SU-DHL-6 (cell line): ENCODE measurements at regions not wholly inside any gene's neighbourhood (a gene's known extent, or its start where the extent isn't known, plus 50 kb on each side); places are given as distances from the start of the nearest gene placed in this dataset.

Experiments used
- H2AFZ ChIP-seq: fragments of 200-600 bp; sonication (generic); 2 replicates; pipeline ENCODE4 v1.6.1; 2014; ENCODE audit warnings: low read depth, mild to moderate bottlenecking, moderate library complexity, mixed read lengths, antibody characterized with exemption, low read length; ENCODE audit not compliant: severe bottlenecking
- H3F3A ChIP-seq: fragments of 200-600 bp; shearing (Covaris generic); 2 replicates; pipeline ENCODE4 v1.6.0; 2016; ENCODE audit warnings: antibody characterized with exemption, mild to moderate bottlenecking; ENCODE audit not compliant: insufficient read depth
- H3K27ac ChIP-seq: fragments of 200-600 bp; sonication (generic); 2 replicates; pipeline ENCODE4 v1.5.1; 2016; ENCODE audit warnings: low read depth, mild to moderate bottlenecking, low read length, moderate library complexity, mixed read lengths
- H3K27me3 ChIP-seq: fragments of 200-600 bp; sonication (generic), shearing (Covaris generic); 2 replicates; pipeline ENCODE4 v1.6.0; 2014; ENCODE audit warnings: mild to moderate bottlenecking, low read length
- H3K36me3 ChIP-seq: fragments of 200-600 bp; sonication (generic); 2 replicates; pipeline ENCODE4 v1.6.1; 2014; ENCODE audit warnings: mild to moderate bottlenecking, low read length, mixed read lengths
- H3K4me2 ChIP-seq: fragments of 300-600, 200-600 bp; shearing (Covaris generic), sonication (generic); 2 replicates; pipeline ENCODE4 v1.6.0; 2014; ENCODE audit warnings: low read length, low read depth, mild to moderate bottlenecking; ENCODE audit not compliant: poor library complexity, severe bottlenecking
- H3K4me3 ChIP-seq: fragments of 200-600 bp; sonication (generic); 2 replicates; pipeline ENCODE4 v1.5.1; 2014; ENCODE audit warnings: antibody characterized with exemption, low read length, mild to moderate bottlenecking, mixed read lengths; ENCODE audit not compliant: insufficient read depth, poor library complexity, severe bottlenecking
- H3K79me2 ChIP-seq: fragments of 200-600 bp; sonication (generic); 2 replicates; pipeline ENCODE4 v1.6.1; 2014; ENCODE audit warnings: mild to moderate bottlenecking, low read length, moderate library complexity; ENCODE audit not compliant: insufficient read depth
- H3K9ac ChIP-seq: fragments of 200-600 bp; sonication (generic); 2 replicates; pipeline ENCODE4 v1.7.0; 2014; ENCODE audit warnings: mild to moderate bottlenecking, low read length
- H3K9me2 ChIP-seq: fragments of 200-600 bp; sonication (generic); replicated peaks from 2 replicates; pipeline ENCODE4 v1.6.1; 2014; ENCODE audit warnings: low read length; ENCODE audit not compliant: insufficient read depth
- H3K9me3 ChIP-seq: fragments of 200-600 bp; sonication (generic); 2 replicates; pipeline ENCODE4 v1.6.1; 2014; ENCODE audit warnings: low read length, mixed read lengths; ENCODE audit not compliant: insufficient read depth
- H4K20me1 ChIP-seq: fragments of 200-600 bp; sonication (generic); 2 replicates; pipeline ENCODE4 v1.6.1; 2014; ENCODE audit warnings: low read depth, mild to moderate bottlenecking, antibody characterized with exemption, low read length, moderate library complexity, mixed read lengths
- EZH2phosphoT487 ChIP-seq: fragments of 200-600 bp; sonication (generic), shearing (Covaris generic); conservative IDR thresholded peaks from 2 replicates; pipeline ENCODE4 v1.6.1; 2018; ENCODE audit warnings: mild to moderate bottlenecking, antibody characterized with exemption, low read length, moderate library complexity, mixed read lengths
- TF ChIP-seq, protein P1 (sequence below): fragments of 200-600 bp; sonication (generic); IDR thresholded peaks from one replicate; pipeline ENCODE4 v1.5.1; 2017; ENCODE audit warnings: antibody characterized with exemption, mild to moderate bottlenecking, low read length, moderate library complexity; ENCODE audit not compliant: insufficient read depth, poor library complexity, severe bottlenecking

DNA sequence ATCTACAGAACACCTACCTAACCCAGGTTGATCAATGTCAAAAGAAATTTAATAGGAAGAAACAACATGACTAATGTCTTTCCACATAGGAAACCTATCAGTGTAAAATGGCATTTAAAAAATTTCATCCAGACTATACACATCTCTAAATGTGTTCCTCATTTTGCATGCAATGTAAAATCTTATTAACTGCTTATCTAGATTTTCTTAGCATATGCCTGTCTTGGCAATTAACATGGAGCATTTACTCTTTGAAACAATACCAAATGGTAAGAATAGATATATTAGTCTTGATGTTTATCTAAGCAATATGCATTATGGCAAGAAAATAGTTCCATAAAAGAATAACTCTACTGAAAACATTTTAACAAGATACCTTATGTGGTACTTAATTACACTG is 199.8 kb downstream of the TRAM1L1 start:
- Histone ChIP-seq H3F3A (no peaks in the 10 kb centered on the region), H3K9me2 (no peaks in the 10 kb centered on the region), H3K4me2 (no peak overlapping the region), H3K9me3 (no peaks in the 10 kb centered on the region), H3K79me2 (no peaks in the 10 kb centered on the region), H3K4me3 (no peak overlapping the region), H3K36me3 (no peaks in the 10 kb centered on the region), H3K27me3 (no peaks in the 10 kb centered on the region), H3K9ac (no peak overlapping the region), H4K20me1 (no peaks in the 10 kb centered on the region), H2AFZ (no peak overlapping the region), H3K27ac (no peak overlapping the region)
- TF ChIP-seq, protein P1, sequence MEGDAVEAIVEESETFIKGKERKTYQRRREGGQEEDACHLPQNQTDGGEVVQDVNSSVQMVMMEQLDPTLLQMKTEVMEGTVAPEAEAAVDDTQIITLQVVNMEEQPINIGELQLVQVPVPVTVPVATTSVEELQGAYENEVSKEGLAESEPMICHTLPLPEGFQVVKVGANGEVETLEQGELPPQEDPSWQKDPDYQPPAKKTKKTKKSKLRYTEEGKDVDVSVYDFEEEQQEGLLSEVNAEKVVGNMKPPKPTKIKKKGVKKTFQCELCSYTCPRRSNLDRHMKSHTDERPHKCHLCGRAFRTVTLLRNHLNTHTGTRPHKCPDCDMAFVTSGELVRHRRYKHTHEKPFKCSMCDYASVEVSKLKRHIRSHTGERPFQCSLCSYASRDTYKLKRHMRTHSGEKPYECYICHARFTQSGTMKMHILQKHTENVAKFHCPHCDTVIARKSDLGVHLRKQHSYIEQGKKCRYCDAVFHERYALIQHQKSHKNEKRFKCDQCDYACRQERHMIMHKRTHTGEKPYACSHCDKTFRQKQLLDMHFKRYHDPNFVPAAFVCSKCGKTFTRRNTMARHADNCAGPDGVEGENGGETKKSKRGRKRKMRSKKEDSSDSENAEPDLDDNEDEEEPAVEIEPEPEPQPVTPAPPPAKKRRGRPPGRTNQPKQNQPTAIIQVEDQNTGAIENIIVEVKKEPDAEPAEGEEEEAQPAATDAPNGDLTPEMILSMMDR, result no peak
- TF ChIP-seq EZH2phosphoT487, result no peak

DNA sequence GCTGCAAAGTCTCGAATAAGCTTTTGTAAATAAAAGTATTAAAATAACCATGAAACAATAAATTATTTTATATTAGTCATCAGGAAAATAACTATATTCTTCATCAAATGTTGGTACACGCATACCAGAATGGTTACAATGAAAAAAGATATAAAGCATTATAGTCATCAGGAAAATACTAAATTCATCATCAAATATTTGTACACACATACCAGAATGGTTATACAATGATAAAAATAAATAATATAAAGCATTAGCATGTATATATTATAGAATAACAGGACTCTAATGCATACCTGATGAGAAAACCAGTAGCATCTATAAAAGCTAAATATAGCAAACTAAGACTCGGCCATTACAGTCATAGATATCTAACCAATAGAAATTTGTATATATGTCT is 202.9 kb downstream of the TRAM1L1 start:
- Histone ChIP-seq H3K36me3 (no peaks in the 10 kb centered on the region), H3K4me3 (no peak overlapping the region), H3K9me2 (no peaks in the 10 kb centered on the region), H3K9me3 (no peaks in the 10 kb centered on the region), H4K20me1 (no peaks in the 10 kb centered on the region), H3K9ac (no peak overlapping the region), H3K79me2 (no peaks in the 10 kb centered on the region), H2AFZ (no peak overlapping the region), H3K4me2 (no peak overlapping the region), H3K27me3 (no peaks in the 10 kb centered on the region), H3F3A (no peaks in the 10 kb centered on the region), H3K27ac (no peak overlapping the region)
- TF ChIP-seq EZH2phosphoT487, result no peak
- TF ChIP-seq, protein P1, result no peak

DNA sequence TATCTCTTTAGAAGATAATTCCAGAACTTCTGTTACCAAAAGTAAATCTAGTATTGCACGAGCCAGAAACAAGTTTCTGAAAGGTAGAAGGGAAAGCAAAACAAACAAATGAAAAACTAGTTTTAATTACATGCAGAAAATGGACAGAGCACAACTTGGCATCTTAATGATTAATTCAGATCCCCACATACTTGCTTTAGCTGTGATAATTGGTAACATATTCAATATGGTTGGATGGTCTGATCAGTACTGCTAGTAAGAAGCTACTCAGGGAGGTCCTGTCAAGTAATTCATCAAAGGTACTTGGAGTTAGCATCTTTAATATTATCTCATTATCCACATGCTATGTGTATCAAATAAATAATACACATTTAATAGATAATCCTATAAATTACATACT is 204.3 kb downstream of the TRAM1L1 start:
- Histone ChIP-seq H3K27ac (no peak overlapping the region), H3K27me3 (no peaks in the 10 kb centered on the region), H3K9ac (no peak overlapping the region), H4K20me1 (no peaks in the 10 kb centered on the region), H3K9me3 (no peaks in the 10 kb centered on the region), H3K79me2 (no peaks in the 10 kb centered on the region), H3K4me2 (no peak overlapping the region), H3F3A (no peaks in the 10 kb centered on the region), H3K4me3 (no peak overlapping the region), H3K36me3 (no peaks in the 10 kb centered on the region), H3K9me2 (no peaks in the 10 kb centered on the region), H2AFZ (no peak overlapping the region)
- no peak for TF ChIP-seq EZH2phosphoT487
- TF ChIP-seq, protein P1, result no peak

DNA sequence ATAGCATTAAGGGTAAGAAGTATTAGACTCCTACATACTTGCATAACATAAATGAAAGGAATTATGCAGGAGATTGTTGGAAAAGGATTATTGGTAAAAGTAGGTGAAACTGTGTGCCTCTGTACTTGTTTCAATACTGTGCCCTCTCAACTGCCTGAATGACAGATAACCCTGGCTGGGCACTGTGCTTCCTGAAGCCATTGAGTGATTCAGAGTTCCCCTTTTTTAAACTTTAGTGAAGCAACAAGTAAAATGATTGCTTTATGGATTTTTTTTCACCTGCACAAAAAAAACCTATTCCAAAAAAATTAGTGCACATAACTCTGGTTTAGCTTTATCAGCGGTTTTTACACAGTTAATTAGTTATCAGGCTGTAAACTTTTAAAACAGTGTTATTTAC is 204.8 kb downstream of the TRAM1L1 start:
- Histone ChIP-seq H3K9me2 (no peaks in the 10 kb centered on the region), H3K36me3 (no peaks in the 10 kb centered on the region), H3K79me2 (no peaks in the 10 kb centered on the region), H2AFZ (no peak overlapping the region), H4K20me1 (no peaks in the 10 kb centered on the region), H3K9ac (no peak overlapping the region), H3K27me3 (no peaks in the 10 kb centered on the region), H3K27ac (no peak overlapping the region), H3F3A (no peaks in the 10 kb centered on the region), H3K4me3 (no peak overlapping the region), H3K4me2 (no peak overlapping the region), H3K9me3 (no peaks in the 10 kb centered on the region)
- TF ChIP-seq, protein P1, result no peak
- no peak for TF ChIP-seq EZH2phosphoT487
